ENCODE measurements at regions not wholly inside any gene's neighbourhood (a gene's known extent, or its start where the extent isn't known, plus 50 kb on each side); places are given as distances from the start of the nearest gene placed in this dataset.

GRCh38 chr10:53619671-53620070 is 847.1 kb upstream of the MBL2 start:
- TF ChIP-seq, protein P1, sequence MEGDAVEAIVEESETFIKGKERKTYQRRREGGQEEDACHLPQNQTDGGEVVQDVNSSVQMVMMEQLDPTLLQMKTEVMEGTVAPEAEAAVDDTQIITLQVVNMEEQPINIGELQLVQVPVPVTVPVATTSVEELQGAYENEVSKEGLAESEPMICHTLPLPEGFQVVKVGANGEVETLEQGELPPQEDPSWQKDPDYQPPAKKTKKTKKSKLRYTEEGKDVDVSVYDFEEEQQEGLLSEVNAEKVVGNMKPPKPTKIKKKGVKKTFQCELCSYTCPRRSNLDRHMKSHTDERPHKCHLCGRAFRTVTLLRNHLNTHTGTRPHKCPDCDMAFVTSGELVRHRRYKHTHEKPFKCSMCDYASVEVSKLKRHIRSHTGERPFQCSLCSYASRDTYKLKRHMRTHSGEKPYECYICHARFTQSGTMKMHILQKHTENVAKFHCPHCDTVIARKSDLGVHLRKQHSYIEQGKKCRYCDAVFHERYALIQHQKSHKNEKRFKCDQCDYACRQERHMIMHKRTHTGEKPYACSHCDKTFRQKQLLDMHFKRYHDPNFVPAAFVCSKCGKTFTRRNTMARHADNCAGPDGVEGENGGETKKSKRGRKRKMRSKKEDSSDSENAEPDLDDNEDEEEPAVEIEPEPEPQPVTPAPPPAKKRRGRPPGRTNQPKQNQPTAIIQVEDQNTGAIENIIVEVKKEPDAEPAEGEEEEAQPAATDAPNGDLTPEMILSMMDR (IDR thresholded peaks at IDR 0.05) = no peak
- no peak for TF ChIP-seq POLR2A (IDR thresholded peaks at IDR 0.05)
